ENCODE measurements at regions not wholly inside any gene's neighbourhood (a gene's known extent, or its start where the extent isn't known, plus 50 kb on each side); places are given as distances from the start of the nearest gene placed in this dataset.

GRCh38 chr20:60389441-60389840 is 431.2 kb downstream of the CDH26 start:
- DNase-seq, result no peak

GRCh38 chr20:60389882-60390281 is 431.7 kb downstream of the CDH26 start:
- DNase-seq, result no peak

GRCh38 chr20:60395991-60396390 is 437.8 kb downstream of the CDH26 start:
- DNase-seq, result no peak

- no peak for DNase-seq
These were observed 442.3 kb downstream of the CDH26 start for GRCh38 chr20:60400567-60400966.

GRCh38 chr20:60402189-60403058 is 444.2 kb downstream of the CDH26 start:
- DNase-seq, result no peak

- peak; percentile 2 for DNase-seq
These were observed 445.0 kb downstream of the CDH26 start for GRCh38 chr20:60403105-60403741.

- DNase-seq, result no peak
These were observed 449.0 kb downstream of the CDH26 start for GRCh38 chr20:60407011-60407771.

- no peak for DNase-seq
These were observed 449.7 kb downstream of the CDH26 start for GRCh38 chr20:60407938-60408337.

- no peak for DNase-seq
These were observed 450.2 kb downstream of the CDH26 start for GRCh38 chr20:60408435-60408834.

- no peak for DNase-seq
These were observed 452.5 kb downstream of the CDH26 start for GRCh38 chr20:60410618-60411264.

GRCh38 chr20:60411813-60412212 is 453.6 kb downstream of the CDH26 start:
- no peak for DNase-seq

- DNase-seq, result no peak
These were observed 462.5 kb downstream of the CDH26 start for GRCh38 chr20:60420676-60421229.

- no peak for DNase-seq
These were observed 464.6 kb downstream of the CDH26 start for GRCh38 chr20:60422848-60423247.

- no peak for DNase-seq
These were observed 466.2 kb downstream of the CDH26 start for GRCh38 chr20:60424267-60424902.

- no peak for DNase-seq
These were observed 469.3 kb downstream of the CDH26 start for GRCh38 chr20:60427516-60427915.

- no peak for DNase-seq
These were observed 470.4 kb downstream of the CDH26 start for GRCh38 chr20:60428651-60429050.

- DNase-seq, result no peak
These were observed 472.3 kb downstream of the CDH26 start for GRCh38 chr20:60430516-60431001.

- DNase-seq, result no peak
These were observed 473.1 kb downstream of the CDH26 start for GRCh38 chr20:60431349-60431748.

- DNase-seq, result no peak
These were observed 479.2 kb downstream of the CDH26 start for GRCh38 chr20:60437418-60437817.

GRCh38 chr20:60446267-60447111 is 488.3 kb downstream of the CDH26 start:
- no peak for DNase-seq

GRCh38 chr20:60447703-60448102 is 489.5 kb downstream of the CDH26 start:
- DNase-seq, result no peak

Measured in stimulated activated CD4-positive, alpha-beta T cell treated with anti-CD3 and anti-CD28 coated beads, Interleukin-1b, Interleukin-23, amount 100 ng/mL, for 48 hours (primary cell).